ENCODE measurements at regions not wholly inside any gene's neighbourhood (a gene's known extent, or its start where the extent isn't known, plus 50 kb on each side); places are given as distances from the start of the nearest gene placed in this dataset.

GRCh38 chr4:43244688-43245382 is 352.3 kb downstream of the GRXCR1 start:
- DNase-seq: no peak

DNA sequence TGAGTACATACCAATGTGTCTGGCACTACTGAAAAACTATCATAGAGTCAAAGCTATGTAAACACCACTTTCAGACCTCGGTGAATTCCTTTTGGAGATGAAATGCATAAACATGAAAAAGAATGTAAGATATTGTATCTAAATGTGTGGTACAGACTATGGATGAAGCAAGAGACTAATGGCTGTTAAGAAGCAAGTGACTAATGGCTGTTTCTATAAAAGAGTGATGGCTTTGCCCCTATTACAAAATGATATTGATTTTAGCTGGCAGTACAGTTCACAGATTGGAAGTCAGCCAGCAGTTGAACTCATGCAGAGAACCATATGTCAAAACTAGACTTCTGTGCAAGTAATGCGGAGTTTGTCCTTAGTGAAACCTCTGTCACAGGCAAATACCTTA is 359.3 kb downstream of the GRXCR1 start:
- no peak for DNase-seq

GRCh38 chr4:43253541-43253940 is 361.0 kb downstream of the GRXCR1 start:
- DNase-seq: no peak

GRCh38 chr4:43264730-43265129 is 372.2 kb downstream of the GRXCR1 start:
- DNase-seq: no peak

- DNase-seq: no peak
Observed at GRCh38 chr4:43271946-43272345, 379.4 kb downstream of the GRXCR1 start.

GRCh38 chr4:43274376-43274775 is 381.9 kb downstream of the GRXCR1 start:
- DNase-seq: no peak

- DNase-seq: no peak
Observed at GRCh38 chr4:43275779-43276178, 383.3 kb downstream of the GRXCR1 start.

DNA sequence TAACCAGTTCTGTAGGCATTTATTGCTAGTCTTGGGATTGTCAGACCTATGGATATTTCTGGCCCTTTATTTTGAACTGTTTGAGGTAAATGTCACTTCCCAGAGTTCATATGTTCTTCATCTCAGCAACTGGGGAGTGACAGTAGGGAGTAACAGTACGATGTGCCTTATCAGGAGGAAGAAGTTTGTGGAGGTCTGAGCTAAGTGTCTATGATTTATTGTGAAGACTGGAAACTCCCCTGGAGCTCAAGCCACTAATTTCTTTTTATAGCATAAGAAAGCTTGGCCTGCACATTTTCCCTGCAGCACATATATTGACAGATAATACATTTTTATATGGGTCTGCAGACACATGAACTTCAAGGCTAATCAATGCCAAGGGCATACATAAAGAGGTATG is 383.8 kb downstream of the GRXCR1 start:
- no peak for DNase-seq

- no peak for DNase-seq
Observed at GRCh38 chr4:43277003-43277402, 384.5 kb downstream of the GRXCR1 start.

GRCh38 chr4:43282534-43282933 is 390.0 kb downstream of the GRXCR1 start:
- no peak for DNase-seq

DNA sequence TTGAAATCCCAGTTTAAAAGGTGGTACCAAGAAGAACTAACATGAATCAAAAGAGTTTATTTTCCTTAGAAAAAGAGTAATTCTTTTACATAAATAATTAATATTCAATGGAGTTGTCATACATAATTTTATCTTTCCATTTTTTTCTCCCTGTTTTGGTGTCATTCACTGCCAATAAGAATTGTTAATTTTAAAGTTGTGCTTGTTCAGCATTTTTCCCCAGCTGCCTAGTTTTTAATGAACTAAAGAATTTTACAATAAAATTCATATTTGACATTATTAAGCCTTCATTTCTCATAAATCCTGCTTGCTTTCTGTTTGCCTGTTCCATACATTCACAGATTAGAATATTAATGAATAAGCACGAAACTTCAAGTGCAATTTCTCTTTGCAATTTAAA is 393.6 kb downstream of the GRXCR1 start:
- DNase-seq: no peak

GRCh38 chr4:43296946-43297528 is 404.5 kb downstream of the GRXCR1 start:
- no peak for DNase-seq

GRCh38 chr4:43316813-43317212 is 424.3 kb downstream of the GRXCR1 start:
- DNase-seq: no peak

DNA sequence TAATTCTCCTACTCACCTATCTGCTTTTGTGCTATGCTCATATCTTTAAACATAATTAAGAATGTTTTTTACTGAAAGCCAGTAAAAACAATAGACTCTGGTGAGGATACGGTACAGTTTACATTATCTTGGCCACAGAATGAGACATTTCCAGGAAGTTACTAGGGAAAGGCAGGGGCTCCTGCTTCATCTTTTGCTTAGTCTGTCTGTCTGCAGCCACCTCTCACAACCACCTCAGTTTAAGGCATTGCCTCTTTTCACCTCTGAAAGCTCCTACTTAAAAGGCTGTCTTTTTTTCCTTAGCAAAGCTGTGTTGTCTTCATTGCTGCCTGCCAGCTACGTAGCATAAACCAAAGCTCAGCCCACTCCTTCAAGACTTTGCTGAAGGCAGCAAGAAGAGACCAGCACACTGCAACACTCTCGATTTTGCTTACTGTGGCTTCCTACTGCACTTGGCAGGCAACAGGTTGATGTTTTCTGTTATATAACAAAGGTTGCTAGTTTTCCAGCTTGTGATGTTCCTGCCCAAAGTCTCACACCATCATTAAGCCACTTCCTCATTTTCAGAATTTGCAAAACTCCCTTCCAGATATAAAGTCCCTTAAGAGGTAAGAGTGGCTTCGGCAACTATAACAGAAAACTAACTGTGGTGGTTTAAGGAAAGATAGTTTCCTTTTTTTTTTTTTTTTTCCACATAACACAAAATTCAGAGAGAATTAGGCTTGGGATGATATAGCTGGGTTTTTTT is 432.9 kb downstream of the GRXCR1 start:
- DNase-seq: no peak

- DNase-seq: no peak
Observed at GRCh38 chr4:43330288-43330687, 437.8 kb downstream of the GRXCR1 start.

- DNase-seq: no peak
Observed at GRCh38 chr4:43331226-43332051, 438.9 kb downstream of the GRXCR1 start.

DNA sequence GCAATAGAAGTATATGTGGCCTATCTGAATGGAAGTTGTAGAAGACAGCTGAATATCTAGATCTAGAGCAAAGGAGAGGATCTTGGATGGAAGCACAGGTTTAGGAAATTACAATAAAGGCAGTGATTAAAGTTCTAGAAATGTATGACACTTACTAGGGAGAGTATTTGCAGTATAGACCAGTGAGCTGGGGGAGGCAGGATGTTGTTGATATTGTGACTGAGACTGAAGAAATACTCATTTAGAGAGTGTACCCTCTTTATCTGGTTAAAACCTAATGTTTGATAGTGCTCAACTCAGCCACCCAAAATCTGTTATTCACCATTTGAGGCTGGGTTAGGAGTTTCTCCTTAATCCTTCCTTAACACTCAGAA is 439.5 kb downstream of the GRXCR1 start:
- DNase-seq: no peak

GRCh38 chr4:43337707-43338106 is 445.2 kb downstream of the GRXCR1 start:
- no peak for DNase-seq

DNA sequence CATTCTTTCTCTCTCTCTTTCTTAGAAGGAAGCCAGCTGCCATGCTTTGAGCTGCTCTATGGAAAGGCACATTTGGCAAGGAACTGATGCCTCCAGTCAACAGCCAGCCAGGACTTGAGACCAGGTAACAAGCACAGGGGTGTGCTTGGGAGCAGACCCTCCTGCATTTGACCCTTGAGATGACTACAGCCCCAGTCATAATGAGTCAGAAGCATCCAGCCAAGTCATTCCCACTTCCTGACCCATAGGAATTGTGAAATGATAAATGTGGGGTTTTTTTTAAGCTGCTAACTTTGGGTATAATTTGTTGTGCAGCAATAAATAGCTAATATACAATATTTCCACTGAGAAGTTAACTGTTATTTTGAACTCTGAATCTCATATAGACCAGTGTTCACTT is 446.9 kb downstream of the GRXCR1 start:
- DNase-seq: no peak

DNA sequence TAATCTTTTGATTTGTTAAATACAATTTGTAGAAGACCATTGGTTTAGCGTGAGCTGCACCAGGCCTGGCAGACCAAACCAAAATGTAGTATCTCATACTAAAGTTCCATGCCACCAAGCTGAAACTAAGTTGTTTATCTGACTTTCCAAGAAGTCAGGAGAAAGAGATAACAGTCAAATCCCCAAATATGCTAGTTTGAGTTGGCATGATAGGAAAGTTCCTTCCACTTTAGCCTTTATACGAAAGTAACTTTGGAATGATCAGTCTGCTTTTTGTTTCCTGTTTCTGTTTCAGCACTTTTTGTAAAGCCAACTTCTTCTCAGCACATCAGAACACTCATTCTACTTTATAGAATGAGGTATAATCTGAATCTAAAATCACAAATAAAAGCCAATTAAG is 449.2 kb downstream of the GRXCR1 start:
- DNase-seq: no peak

- DNase-seq: no peak
Observed at GRCh38 chr4:43343298-43343697, 450.8 kb downstream of the GRXCR1 start.

DNA sequence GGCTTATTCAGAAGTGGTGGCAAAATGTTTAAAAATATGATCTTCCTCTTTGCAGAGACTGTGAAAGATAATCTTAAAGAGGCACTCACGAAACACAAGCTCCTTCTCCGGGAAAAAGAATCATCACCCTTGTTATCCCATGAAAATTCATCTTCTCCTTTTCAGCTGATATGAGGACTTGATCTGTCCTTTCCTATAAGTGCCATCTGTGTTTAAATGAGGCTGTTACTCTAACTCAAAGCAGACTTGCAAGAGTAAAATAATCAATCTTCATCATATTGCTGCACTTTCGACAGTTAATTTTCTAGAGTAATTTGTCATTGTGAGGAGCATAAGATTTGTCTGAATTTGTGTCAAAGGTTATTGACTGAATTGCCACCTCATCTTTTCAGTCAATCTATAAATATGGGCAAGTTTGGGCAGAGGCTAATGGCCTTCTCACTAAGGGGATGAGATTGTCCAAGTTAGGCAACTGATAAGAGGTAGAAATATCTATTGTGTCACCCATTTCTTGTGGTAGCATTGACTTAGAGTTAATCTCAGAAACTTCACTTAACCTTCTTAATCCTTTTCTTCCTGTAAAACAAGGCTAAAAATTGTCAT is 452.9 kb downstream of the GRXCR1 start:
- DNase-seq: no peak

GRCh38 chr4:43348591-43348990 is 456.1 kb downstream of the GRXCR1 start:
- no peak for DNase-seq

All from stimulated activated CD4-positive, alpha-beta T cell treated with anti-CD3 and anti-CD28 coated beads, Interleukin-2, amount 100 ng/mL, for 24 hours (primary cell).